GM18861 (cell line): ENCODE measurements at regions not wholly inside any gene's neighbourhood (a gene's known extent, or its start where the extent isn't known, plus 50 kb on each side); places are given as distances from the start of the nearest gene placed in this dataset.
"Not testable (repeated sequence)": the region's sequence is repeated elsewhere in the genome, so short reads cannot be mapped to it uniquely, and the experiment has no call there.

Source experiments
- ATAC-seq: cut with Tn5 transposase; IDR thresholded peaks from one replicate; pipeline ENCODE4 v1.9.1; 2021; ENCODE audit not compliant: unreplicated experiment

DNA sequence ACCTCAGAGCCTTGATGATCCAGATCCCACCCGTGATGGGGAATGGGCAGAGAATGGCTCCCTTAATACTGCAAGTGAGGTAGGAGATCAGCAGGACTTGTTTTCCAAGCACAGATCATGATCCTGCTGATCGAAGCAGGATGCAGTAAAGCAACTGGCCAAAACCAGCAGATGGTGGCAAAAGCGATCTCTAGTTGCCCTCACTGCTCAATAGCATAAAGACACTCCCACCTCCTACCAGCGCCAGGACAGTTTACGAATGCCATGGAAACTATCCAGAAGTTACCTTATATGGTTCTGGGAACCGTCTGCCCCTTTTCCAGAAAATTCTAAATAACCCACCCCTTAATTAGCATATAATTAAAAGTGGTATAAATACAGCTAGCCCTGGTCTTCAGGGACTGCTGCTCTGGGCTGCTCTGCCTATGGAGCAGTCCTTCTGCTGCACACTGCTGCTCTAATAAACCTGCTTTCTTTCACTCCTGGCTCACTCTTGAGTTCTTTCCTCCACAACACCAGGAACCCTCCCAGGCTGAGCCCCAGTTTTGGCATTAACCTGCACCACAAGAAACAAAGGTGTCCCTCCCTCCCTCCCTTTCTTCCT is 415.8 kb downstream of the PREX1 start:
- ATAC-seq: no peak

DNA sequence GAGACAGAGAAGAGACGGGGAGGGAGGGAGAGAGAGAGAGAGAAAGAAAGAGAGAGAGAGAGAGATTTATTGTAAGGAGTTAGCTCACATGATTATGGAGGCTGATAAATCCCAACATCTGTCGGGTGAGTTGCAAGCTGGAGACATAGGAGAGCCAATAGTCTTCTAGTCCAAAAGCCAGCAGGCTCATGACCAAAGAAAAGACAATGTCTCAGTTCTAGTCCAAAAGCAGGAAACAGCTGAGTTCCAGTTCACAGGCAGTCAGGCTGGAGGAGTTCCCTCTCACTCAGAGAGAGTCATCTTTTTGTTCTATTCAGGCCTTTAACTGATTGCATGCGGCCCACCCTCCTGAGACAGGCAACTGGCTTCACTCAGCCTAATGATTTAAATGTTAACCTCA is 416.6 kb downstream of the PREX1 start:
- no peak for ATAC-seq

DNA sequence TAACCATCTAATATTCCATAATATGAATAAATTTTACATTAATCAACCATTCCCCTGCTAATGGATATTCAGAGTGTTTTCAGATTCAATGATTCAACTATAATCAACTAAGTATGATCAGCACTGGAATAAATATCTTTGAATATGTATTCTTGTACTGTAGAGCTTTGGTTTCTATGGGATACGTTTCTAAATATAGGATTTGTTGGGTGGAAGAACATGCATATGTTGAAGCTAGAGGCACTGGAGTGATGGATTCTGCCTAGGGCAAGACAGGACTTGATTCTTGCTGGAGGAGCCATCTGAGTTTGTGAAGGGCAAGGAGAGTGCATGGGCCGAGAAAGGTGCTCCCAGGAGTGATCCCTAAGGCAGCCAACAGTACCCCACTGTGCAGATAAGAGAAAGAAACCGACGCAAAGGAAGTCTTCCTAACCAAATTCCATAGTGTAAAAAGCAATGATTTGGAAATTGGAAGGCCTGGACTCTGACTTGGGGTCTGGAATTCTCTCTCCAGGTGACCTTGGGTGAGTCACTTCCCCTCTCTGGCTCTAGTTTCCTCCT is 418.7 kb downstream of the PREX1 start:
- ATAC-seq: no peak

DNA sequence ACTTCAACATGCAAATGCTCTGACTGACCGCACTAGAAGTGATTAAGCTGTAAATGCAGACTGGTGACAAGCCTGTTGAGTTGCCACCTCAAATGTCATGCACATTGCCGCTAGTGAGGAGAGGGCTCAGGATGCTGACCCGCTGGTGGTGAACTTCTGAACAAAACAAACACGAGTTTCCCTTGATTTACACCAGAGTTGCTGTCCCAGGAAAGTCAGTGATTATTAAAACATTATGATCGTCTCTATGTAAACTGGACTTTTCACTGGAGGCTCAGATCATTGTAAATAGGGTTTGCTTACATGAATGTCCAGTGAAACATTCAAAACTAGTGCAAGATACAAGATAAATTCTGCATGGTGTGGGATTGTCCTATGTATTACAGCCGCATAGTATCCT is 420.1 kb downstream of the PREX1 start:
- ATAC-seq: no peak

DNA sequence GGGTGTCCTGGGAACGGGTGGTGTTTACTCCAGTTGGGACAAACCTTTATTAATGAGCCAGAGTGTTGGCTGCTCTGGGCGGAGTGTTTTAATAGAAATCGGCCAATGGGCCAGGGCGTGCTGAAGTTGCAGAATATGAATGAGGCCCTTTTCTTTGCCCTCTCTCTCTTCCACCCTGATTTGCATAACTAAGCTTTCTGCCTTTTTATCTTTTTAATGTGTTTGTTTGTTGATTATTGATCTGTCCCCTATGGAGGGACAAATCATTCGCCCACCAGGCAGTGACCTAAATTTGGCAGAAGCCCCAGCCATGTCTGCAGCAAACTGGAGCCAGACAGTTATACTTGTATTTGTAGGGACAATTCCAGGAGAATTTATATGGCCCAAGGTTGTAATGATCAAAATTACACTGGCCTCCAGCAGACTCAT is 420.9 kb downstream of the PREX1 start:
- ATAC-seq: no peak

DNA sequence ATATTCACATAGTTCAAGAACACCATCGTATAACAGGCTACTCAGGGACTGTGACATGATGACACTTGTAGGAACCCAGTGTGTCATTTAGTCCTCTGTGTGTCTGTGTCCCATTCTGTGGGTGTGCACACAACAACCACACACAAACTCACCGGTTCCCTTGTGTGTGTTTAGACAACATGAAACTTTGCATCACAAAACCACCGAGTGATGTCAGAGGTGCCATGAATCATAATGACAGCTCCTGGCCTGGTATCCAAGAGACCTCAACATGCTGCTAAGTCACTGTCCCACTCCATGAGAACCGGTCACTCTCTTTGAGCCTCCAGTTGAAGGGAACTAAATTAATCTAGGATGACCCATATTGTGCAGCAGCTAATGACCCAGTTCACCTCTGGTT is 421.3 kb downstream of the PREX1 start:
- ATAC-seq: no peak

DNA sequence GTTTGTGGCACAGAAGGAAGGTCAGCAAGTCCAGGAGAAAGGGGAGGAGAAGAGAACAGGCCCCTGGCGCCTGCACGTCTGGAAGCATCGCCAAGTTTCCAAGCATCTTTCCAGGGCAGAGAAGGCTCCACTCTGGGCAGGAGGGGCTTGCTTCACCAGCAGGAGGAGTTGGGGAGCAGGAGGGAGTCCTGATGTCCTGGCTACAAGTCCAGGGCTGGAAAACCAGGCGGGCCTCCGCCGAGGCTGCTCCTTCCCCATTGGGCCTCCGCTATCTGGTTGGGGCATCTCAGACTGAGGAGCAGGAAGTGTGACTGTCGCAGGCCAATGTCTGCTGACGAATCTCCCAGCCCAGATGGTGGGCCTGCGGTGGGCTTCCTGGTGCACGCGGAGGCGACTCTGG is 421.9 kb downstream of the PREX1 start:
- ATAC-seq: no peak

DNA sequence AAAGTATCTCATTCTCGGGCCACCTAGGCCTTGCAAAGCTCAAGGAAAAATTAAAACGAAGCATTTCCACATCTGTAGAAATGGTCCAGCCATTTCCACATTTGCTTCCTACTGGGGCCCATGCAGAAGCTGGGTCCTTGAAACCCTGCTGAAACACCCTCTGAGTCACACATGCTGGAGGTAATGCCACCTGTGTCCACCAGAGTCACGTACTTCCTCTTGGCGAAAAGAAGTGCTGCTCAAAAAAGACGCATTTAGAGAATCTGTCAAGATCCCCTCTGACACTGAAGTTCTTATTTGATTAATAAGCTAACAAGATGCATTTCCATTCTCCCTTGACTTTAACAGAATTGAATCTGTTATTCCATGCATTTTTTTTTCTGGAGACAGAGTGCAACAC is 423.2 kb downstream of the PREX1 start:
- ATAC-seq: no peak

DNA sequence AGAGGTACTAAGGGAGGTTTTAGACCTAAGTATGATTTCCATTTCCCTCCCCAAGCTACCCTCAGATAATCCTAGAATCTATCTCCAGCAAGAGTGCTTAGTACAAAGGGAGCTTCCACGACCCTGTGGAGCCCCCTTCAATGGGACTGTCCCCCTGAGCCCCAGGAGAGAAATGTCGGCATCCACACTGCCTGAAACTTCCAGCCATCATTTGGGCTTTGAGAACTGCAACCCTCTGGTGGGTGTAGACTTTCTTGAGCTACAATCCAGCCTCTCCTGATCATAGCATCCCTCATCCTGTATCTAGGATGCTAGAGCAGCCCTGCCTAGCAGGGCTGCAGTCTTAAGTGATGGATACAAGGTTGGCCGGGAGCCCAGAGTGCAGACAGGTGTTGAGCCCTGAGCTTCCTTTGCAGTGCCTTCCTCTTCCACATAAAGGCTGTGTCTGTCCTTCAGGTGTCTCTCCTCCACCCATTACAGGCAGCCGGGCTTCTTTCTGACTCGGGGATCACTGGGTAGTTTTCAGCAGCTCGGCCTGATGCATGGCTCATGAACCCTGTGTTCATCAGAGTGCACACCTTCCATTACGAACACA is 424.5 kb downstream of the PREX1 start:
- no peak for ATAC-seq

DNA sequence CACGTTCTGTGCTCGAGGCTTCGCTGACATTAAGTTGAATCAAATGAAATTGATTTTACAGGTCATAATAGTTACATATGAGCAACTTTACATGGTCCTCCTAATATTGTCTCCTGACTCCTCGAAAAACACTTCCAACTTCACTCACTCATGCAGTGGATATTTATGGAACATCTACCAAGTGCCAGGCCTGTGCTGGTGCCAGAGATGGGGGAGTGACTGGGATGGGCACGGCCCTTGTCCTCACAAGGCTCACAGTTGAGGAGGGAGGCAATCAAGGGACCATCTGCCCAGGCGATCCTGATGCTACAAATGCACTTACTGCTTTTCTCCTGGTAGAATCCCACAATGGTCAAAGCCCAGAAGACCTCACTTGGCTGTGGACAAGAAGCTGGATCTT is 426.4 kb downstream of the PREX1 start:
- no peak for ATAC-seq

DNA sequence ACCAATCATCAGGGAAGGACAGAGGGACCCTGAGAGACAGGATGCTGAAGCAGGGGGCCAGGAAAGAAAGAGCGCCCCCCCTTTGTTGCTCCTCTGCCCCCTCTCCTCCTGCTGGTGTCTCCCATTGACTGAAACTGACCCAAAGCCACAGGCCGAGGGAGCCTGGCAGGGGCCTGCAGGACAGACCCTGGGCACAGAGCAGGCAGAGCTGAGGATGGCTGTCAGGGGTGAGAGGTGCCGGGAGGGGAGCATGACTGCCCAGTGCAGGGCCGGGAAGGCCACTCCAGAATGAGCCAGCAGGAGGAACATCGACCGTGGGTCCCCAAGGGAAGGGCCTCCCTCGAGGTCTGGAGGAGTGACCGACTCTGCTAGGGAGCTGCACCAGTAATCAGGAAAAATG is 427.8 kb downstream of the PREX1 start:
- ATAC-seq: no peak

DNA sequence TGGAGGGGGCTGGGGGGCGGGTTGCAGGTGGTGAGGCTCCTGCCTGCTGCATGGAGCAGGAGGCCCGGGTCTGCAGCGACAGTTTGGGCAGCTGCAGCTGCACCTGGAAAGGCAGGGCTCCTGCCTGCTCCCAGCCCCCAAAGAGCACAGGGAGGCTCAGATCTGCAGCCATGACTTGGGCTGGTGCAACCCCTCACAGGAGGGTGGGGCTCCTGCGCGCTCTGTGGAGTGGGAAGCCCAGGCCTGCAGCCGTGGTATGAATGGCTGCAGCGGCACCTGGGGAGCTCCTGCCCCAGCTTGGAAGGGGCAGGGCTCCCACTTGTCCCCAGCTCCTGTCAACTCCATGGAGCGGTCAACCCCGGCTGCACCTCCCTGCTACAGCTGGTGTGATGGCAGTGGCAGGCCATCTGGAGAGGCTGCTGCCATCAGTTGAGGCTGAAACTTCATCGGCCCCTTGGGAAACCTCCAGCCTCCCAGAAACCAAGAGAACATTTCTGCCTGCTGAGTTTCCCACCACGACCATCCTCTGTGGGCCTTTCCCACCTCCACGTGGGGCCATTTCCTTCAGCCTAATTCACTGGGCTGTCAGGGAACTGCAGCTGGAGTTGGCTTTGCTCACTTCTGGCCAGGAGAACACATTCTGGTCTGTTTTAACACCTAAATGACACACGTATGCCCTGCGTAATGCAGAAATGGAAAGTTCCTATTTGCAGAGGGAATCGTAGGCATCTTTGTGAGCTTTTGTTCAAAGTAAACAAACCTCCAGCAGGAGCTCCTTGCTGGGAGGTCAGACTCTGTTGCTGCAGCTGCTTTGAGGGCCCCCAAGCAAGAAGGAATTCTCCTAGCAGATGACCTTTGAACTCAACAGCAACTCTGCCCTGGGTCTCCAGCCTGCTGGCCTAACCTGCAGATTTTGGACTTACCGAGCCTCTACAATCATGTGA is 429.0 kb downstream of the PREX1 start:
- ATAC-seq: no peak

DNA sequence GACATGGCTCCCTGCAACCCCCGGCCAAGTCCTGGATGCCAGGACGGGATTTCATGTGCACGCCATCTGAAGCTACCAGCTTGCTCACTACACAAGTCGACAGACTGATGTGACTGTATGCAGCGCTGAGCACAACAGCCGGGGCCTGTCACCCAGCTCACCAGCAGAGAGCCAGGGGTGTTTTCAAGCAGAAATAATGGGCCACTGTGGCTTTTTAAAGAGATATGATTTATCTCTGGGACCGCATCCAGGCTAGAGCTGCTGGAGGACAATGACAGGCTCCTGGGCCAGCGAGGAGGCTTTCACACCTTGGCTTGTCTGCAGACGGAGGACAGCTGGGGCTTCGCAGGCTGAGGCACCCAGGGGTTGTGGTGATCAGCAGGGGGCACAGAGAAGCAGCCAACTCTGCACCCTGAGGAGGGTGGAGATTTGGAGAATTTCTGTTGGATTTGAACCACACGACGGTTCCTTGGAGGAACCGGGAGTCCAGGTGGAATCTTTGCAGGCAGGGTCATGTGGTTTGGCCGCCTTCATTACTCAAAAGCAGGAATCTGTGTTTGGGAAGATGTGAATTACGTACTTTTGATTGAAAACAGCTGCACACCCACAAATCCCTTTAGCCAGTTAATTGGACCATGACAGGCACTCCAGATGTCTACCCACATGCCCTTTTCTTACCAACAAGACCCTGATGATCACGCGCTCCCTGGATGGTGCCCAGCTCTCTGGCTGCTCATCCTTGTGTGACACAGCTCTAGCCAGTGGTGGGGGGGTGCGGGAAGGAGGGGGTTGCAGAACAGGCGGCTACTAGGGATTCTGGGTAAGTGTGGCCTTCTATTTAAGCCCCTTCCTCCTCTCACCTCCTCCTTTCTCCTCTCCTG is 430.6 kb downstream of the PREX1 start:
- not testable (repeated sequence) for ATAC-seq

DNA sequence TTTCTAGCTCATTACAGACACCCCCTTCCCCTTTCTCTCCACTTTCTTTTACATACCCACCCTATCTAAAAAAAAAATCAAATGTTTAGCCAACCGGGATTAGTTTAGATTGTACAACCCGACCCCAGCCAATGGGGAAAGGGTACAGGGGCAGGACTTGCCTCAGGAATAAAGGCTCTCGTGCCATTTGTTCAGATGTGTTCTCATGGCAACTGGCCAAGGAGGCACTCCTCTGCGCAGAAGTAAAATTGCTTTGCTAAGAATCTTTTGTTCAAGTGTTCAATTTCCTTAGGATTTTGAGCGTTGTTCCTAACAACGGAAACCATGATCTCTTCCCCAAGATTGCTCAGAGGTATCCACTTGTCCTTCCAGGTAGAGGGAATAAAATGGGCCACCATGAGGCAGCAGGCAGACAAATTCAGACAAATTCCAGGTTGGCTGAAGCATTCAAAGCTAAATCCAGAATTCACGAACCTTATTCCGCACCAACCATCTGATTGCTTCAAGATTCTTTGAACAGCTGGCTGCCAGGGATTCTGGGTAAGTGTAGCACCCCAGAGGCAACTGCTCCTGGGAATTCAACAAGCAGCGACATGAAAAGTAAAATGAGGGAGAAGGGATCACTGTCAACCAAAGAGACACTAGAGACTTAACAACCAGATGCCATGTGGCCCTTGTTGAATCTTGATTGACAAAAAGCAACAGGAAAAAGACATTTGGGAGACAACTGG is 431.8 kb downstream of the PREX1 start:
- ATAC-seq: no peak

DNA sequence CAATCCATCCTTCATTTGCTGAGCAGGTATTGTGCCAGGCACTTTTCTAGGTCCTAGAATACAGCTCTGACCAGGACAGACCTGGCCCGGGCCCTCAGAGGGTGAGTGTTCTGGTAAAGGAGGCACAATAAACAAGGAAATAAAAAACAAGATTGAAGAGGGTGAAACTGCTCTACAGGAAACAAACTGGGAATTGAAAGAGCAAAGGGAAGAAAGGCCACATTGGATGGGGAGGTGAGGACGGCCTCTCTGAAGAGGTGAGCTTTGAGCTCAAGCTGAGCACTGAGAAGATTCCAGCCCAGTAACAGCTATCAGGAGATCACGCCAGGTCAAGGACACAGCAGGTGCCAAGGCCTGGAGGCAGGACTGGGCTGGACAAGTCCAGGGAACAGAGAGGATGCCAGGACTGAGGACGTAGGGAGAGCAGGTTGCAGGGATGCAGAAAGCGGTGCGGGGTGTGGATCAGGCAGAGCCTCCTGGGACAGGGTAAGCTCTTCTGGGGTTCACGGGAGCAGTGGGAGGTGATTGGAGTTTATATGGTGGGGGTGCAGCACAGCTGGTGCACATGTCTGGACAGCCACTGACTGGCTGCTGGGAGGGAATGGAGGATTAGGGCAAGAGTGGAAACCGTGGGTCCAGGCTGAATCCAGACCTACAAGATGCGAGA is 433.3 kb downstream of the PREX1 start:
- no peak for ATAC-seq

DNA sequence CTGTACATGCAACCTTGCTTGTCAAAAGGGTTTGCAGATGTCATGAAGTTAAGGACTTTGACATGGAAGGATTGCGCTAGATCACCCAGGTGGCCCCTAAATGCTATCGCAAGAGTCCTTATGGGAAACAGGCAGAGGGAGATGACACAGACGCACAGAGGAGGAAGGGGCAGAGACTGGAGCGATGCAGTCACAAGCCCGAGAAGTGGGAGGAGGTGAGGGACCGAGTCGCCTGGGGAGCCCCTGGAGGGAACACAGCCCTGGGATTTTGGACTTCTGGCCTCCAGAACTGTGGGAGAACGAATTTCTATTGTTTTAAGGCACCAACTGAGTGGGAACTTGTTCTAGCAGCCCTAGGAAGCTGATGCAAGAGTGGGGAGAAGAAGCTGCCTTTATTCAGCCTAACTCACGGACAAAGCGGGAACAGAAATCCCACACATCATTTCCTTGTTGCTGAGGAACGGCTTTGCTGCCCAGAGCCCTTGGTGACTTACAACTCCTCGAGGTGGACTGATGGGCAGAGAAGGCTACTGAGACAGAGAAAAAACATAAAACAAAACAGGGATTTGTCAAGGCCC is 434.0 kb downstream of the PREX1 start:
- no peak for ATAC-seq

DNA sequence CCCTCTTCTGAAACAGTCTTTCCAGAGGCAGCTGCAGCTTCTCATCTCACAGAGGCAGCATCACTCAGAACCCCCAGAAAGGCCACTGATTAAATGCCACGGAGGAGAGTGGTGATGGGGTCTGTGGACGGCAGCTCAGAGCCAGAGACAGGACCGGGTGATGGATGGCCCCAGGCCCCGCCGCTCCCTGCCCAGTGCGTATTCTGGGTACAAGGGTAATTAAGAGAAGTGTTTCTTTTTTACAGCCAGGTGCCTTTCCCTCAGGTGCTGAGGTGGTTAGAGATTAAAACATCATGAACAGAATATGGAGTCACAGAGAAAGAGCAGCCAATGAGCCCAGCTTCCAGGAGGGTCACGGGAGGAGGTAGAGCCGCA is 434.5 kb downstream of the PREX1 start:
- no peak for ATAC-seq

DNA sequence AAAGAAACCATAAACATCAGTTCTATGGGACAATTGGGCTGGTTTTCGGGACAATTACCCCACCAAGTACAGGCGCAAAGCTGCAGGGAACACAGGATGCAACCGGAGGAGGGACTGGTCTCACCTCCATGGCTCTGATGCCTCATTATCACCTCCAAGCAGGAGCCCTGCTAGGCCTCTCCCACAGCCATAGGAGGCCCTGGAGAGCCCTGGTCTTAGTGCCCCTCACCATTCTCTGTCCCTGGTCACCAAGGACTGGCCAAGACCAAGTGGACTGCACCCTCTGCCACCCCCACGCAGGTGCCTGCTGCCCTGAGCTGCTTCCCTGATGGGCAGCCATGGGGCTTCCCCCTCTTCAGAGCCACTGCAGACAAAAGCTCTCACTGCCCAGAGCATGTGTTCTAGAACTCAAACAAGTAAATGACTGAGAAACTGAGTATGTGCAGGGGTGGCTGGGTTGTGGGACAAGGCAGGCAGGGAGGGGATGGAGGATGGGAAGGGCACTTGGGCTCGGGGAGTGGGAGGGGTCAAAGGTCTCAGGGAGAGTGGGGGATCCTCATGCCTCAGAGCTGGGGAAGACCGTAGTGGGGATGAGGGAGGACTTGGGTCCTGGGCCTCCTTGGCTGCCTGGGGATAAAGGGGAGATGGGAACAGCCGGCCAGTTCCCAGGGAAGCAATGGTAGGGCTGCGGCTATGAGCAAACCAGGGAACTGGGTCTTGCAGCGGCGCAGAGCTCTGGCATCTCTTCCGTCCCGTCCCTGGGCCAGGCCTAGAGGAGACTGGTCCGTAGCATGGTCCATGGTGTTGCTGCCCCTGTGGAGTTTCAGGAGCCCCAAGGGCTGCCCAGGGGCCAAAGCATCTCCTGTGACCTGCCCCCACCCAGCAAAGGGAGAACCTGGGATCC is 435.1 kb downstream of the PREX1 start:
- ATAC-seq: no peak
